NCI-H1417 treated with DMSO at 0.1 percent for 48 hours (cell line): ENCODE measurements at regions not wholly inside any gene's neighbourhood (a gene's known extent, or its start where the extent isn't known, plus 50 kb on each side); places are given as distances from the start of the nearest gene placed in this dataset.
"Not testable (repeated sequence)": the region's sequence is repeated elsewhere in the genome, so short reads cannot be mapped to it uniquely, and the experiment has no call there.

ENCODE experiments used
- DNase-seq: peaks from one replicate; lab custom pipeline; 2025; lab: John Stamatoyannopoulos, UW

DNA sequence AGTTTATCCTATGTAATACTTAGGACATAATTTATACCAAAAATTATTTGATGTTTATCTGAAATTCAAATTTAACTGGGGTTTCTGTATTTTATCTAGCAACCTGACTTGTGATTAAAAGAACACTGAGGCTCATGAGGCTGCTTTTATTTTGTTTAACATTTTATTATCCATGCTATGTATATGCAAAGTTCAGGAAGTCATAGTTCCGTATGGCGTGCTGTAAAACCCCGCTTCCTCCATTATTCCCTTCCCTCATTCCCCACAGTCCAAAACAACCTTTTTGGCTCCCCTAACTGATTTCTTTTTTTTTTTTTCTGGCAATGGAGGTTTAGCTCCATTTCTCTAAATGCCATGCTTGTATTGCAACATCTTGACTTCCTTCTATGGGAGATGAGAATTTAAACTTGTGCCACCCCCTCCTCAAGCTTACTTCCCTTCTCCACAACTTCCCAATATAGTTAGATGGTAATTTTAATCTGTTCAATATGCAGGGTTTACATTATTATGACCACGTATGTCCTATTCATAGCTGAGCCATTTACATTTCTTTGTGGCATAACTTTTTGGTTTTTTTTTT is 138.0 kb upstream of the DNAH14 start:
- no peak for DNase-seq

DNA sequence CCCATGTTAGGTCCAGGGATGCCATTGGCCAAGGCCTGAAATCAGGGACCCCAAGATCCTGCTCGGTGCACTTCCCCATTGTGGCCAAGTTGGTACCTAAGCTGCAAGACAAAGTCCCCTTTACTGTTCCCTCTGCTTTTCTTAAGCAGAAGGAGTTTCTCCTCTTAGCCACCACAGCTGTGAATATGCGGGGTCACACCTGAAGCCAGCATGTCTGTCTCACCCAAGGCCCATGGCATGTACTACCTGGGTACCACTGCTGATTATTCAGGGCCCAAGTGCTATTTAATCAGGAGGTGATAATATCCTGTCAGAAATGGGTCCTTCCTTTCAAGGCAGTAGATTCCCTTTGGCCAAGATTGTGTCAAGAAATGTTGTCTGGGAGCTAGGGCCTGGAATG is 133.9 kb upstream of the DNAH14 start:
- DNase-seq = no peak

DNA sequence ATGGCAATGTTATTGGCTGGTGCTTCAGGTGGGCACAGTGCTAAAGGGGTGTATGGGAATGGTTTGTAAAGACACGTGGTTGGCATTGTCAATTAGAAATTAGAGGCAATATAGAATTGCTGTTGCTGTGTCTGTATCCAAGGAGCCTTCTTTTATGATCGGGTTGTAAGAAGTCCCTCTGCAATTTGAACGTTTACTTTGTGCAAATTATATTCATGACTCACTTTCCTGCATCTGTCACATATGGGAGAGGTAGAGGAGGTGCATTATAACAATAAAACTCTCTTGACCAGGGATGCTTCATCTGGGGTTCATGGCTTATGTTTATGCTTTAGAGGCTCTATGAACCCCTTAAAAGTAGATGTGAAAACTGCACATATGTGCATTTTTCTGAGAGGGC is 130.4 kb upstream of the DNAH14 start:
- DNase-seq = no peak

DNA sequence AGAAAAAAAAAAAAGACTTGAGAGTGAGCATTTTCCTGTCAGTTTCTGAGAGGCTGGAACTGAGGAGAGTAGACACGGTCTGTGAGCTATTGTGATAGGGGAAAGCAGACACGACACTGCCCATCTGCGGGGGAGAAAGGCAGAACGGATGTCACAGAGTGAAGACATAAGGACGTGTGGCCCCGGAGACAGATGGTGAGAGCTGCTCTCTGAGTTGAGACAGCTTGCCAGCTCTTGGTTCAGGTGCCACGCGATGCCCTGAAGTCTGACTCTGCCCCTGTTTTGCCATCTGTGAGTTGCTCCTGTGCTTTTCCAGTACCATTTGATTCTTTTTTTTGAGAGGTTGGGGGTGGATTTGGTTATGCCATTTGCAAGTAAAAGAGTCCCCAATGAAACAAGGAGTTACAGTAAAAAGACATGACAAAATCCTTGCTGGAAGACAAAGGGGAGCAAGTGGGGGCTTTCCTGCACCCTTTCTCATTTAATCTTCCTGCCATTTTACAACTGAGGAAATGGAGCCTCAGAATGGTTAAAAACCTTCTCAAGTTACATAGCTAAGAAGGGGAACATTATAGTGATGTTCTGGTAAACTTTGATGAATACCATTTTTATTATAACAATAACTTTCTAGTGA is 128.9 kb upstream of the DNAH14 start:
- DNase-seq = no peak

DNA sequence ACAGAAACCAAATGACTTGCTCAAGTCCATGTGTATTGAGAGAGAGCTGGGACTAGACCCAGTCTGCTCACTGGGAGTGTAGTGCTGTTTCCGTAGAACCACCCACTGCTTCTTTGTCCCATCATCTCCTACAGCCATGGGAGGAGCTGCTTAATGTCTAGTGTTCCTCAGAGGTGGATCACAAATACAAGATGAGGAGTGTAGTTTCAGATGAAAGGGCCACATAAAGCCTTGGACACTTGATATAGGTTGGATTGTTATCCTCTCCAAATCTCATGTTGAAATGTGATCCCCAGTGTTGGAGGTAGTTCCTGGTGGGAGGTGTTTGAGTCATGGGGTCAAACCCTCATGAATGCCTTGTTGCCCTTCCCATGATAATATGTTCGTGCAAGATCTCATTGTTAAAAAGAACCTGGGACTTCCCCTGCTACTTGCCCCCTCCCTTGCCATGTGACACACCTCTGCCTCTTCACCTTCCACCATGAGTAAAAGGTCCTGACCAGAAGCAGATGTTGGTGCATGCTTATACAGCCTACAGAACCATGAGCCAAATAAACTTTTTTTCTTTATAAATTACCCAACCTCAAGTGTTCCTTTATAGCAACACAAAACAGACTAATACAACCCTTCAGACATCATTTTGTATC is 127.5 kb upstream of the DNAH14 start:
- DNase-seq = no peak

DNA sequence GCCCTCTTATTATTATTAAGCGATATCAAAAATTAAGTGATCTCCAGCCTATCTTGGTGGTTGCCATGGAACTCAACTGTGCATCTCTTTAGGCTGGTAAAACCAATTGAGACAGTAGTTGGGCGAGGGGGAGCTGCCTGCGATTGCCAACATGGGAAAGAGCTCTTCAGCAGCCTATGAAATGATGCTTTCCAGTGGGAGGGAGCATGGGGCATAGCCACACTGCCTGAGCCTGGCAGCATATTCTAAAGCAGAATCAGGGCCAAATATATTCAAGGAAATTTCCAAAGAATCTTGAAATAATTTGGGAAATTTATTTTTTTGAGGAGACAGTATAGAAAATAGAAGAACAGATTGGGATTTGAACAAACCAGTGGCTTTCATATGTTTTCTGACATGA is 126.9 kb upstream of the DNAH14 start:
- DNase-seq = no peak

DNA sequence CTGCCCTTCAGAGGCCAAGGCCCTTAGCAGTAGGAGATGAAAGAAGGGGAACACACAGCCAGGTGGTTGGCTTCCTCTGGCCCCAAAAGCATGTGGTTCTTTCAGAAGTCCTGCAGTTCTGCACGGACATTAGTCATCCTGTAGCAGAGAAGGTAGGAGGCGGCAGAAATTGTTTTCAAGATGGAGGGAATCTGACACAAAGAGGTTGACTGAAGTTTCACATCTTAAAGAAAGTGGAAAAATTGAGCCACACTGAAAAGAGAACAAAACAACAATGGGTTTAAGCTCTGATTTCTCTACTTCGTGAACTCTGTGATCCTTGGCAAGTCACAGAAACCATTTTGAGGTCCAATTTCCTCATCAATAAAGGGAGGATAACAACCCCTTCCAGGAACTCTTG is 125.3 kb upstream of the DNAH14 start:
- DNase-seq = no peak

DNA sequence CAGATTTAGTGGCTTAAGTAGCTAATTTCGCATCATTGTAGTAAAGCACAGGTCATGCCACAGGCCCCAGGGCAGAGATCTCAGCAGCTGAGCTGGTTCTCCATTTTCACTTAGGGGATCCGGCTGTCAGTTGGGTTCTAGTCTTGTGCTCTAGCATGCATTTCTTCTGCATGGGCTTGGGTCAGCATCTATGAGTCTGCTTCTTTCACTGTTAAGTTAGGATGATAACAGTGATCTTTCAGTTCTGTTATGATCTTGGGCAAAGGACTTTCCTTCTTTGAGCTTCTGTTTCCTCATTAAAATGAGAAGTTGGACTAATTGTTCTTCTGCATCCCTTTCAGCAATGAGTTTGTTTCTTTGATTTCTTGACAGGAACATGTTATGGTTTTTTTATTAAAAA is 123.6 kb upstream of the DNAH14 start:
- DNase-seq = no peak

DNA sequence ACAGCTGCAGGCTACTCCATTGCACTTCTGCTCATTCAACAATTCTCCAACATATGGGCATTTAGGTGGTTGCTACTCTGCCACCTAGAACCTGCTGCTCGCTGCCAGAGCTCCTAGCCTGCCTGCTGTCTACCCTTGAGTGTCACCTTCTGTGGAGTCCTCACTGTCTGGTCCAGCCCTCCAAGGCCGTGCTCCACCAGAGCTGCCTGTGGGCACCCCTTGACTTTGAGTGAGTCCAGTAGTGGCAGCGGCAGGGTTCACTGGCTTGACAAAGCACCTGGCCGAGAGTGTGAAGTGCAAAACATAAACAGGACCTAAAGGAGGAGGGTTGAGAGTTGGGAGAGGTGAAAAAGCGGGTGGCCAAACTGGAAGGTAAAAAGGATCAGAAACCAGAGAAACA is 120.3 kb upstream of the DNAH14 start:
- no peak for DNase-seq

DNA sequence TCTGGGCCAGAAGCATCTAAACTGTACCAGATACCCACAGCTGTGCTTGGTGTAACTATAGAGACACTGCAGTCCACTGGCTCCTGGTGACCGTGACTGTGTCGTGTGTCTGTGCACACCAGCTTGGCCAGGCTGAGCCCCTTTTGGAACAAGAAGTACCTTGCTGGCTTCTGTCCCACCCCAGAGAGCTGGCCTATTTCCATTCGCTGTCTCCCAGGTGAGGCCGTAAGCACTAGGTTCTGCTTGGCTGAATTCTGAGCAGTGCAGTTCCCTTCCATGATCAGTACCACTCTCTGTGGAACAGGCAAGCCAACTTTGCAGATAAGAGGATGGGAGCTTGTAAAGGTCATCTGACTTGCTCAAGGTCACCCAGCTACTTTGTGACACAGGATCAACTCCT is 119.9 kb upstream of the DNAH14 start:
- DNase-seq = no peak

DNA sequence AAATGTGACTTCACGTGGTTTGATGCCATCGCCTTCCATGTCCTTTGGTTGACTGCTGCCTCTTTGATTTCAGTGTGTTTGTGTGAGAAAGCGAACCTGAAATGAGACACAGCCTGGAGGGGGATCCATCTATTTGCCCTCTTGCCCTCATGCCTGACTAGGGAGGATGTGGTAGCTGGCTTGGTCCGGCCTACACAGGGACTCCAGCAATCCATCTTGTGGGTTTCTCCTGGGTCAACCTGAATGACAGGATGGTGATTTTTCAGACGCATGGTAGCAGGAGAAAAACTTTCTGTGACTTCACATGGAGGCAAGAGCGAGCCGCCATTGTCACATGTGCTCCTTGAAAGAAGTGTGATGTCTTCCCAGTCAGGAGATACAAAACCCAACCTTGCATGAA is 117.9 kb upstream of the DNAH14 start:
- DNase-seq = no peak

DNA sequence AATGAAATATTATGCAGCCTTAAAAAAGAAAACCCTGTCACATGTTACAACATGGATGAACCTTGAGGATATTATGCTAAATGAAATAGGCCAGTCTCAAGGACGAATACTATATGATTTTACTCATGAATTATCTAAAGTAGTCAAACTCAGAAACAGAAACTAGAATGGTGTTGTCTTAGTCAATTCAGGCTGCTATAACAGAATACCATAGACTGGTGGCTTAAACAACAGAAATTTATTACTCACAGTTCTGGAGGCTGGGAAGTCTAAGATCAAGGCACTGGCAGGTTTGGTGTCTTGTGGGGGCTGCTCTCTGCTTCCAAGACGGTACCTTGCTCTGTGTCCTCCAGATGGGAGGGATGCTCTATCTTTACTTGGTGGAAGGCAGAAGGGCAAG is 113.8 kb upstream of the DNAH14 start:
- no peak for DNase-seq

DNA sequence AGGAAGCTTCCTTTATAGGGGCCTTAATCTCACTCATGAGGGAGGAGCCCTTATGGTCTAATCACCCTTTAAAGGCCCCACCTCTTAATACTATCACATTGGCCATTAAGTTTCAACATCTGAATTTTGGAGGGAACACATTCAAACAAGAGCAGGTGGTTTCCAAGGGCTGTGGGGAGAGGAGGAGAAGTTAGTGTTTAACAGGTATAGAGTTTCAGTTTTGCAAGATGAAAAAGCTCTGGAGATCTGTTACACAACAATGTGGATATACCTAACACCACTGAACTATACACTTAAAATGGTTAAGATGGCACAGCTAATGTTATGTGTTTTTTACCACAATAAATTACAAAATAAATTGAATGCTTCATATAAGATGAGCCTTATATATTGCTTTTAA is 113.4 kb upstream of the DNAH14 start:
- no peak for DNase-seq

DNA sequence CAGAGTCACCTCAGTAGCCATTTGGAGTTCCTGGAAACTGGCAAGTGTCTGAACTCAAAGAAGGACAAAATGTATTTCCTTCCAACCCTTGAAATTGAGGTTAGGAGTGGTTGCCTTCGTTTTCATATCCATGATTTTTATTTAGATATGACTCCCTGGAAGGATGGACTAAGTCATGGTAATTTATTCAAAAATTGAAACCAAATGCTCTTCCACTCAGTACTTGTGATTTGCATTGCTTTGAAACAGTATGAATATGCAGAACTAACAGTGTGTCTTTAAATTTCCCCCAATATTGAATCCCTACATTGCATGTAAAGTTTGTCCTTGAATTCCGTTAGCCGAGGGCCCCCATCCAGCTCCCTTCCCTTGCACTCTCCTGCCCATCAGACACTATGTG is 112.1 kb upstream of the DNAH14 start:
- no peak for DNase-seq

DNA sequence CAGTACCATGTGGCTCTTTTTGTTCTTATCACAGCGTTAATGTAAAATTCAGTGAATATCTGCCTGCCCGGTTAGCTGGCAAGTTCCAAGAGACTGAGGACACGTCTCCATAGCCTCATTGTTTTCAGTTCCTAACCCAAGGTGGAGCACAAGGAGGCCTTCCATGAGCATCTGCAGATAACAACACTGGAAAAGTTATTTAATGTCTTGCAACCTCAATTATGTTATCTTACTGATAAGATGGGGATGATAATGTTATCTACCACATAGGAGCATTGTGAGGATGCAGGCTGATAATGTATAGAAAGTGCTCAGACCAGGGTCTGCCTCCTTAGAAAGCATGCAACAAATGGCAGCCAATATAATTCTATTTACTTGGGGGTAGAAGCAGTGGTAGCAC is 109.6 kb upstream of the DNAH14 start:
- DNase-seq = no peak

DNA sequence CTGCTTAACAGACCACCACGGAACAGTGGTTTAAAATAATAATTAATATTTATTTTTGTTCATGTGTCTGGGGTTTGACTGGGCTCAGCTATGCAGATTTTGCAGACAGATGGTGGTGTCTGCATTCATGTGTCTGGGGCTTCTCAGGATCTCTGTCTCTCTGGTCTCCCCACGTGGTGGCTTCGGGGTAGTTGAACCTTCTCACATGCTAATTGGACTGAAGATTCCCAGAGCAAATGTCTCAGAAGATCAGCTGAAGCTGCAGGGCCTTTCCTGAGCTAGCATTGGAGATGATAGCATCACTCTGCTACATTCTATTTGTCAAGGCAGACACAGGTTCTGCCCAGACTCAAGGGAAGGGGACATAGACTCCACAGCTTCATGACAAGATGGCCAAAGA is 109.1 kb upstream of the DNAH14 start:
- no peak for DNase-seq

DNA sequence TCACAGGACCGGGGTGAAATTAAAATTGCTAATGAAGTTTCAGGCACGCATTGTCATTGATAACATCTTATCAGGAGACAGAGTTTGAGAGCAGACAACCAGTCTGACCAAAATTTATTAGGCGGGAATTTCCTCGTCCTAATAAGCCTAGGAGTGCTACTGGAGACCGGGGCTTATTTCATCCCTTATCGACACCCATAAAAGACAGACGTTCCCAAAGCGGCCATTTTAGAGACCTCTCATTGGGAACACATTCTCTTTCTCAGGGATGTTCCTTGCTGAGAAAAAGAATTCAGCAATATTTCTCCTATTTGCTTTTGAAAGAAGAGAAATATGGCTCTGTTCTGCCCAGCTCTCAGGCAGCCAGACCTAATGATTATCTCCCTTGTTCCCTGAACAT is 107.7 kb upstream of the DNAH14 start:
- not testable (repeated sequence) for DNase-seq

DNA sequence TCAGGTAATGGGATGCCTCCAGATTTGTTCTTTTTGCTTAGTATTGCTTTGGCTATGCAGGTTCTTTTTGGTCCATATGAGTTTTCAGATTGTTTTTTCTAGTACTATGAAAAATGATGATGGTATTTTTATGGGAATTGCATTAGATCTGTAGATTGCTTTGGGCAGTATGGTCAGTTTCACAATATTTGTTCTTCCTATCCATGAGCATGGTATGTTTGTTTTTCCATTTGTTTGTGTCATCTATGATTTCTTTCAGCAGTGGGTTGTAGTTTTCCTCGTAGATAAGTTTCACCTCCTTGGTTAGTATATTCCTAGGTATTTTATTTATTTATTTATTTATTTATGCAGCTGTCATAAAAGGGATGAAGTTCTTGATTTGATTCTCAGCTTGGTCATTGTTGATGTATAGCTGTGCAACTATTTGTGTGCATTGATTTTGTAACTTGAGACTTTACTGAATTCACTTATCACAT is 103.9 kb upstream of the DNAH14 start:
- no peak for DNase-seq

DNA sequence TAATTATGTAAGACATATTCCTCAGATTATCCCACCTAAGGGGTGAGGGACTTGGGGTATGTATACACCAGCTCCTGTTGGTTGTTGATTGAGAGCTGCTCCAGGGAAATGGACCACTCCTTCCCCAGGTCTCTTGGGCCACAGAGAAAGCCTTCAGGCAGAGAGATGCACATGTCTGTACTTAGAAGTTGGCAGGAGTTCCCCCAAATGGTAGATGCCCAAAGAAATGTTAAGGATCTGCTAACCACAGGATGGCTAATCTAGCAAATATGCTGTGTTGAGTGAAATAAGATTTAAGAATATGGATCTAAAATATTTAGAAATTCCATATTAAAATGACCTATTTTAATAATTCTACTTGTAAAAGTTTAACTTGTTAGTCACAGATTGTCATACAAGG is 100.8 kb upstream of the DNAH14 start:
- no peak for DNase-seq

DNA sequence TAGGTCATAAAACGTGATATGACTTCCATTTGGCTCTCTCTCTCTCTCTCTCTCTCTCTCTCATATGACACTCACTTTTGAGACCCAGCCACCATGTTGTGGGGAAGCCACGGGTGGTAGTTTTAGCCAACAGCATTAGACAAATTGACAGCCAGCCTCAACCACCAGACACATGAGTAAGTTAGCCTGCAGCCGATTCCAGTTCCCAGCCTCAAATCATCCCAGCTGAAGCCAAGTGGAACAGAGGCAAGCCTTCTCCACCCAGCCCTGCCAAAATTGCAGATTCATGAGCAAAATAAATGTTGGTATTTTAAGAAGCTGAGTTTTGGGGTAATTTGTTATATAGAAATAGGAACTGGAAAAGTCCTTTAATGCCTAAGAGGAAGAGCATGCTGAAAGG is 98.0 kb upstream of the DNAH14 start:
- DNase-seq = no peak

DNA sequence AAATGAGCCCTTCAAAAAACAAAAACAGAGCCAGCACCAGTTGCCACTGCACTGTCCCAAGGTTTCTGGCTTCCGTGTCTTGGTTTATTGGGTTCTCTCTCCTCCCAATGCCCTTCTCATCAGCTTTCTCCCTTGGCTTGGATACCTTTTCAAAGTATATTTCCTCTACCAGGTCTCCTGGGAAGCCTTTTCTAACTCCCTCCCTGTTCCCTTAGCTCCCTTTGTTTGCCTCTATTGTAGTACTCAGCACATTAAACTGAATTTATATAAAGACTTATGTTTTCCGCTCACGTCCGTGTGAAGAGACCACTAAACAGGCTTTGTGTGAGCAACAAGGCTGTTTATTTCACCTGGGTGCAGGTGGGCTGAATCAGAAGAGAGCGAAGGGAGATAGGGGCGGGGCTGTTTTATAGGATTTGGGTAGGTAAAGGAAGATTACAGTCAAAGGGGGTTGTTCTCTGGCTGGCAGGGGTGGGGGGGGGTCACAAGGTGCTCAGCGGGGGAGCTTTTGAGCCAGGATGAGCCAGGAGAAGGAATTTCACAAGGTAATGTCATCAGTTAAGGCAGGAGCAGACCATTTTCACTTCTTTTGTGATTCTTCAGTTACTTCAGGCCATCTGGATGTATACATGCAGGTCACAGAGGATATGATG is 89.7 kb upstream of the DNAH14 start:
- not testable (repeated sequence) for DNase-seq

DNA sequence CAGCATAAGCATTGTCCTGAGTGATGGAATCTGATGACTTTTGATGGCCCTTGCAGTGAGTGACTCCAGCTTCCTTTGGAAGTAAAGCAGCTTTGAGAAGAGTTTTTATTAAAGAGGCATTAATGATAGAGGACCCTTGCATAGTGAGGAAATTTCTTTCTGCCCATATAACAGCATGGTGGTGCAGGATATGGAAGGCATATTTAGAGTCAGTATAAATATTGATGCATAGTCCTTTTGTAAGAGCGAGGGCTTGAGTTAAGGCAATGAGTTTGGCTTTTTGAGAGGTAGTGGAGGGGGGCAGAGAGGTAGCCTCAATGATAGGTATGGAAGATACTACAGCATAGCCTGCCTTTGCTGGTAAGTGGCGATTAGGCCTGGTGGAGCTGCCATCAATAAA is 87.7 kb upstream of the DNAH14 start:
- DNase-seq = not testable (repeated sequence)
